Esophagus squamous epithelium (tissue), 5 donors: ENCODE measurements at regions not wholly inside any gene's neighbourhood (a gene's known extent, or its start where the extent isn't known, plus 50 kb on each side); places are given as distances from the start of the nearest gene placed in this dataset.

ENCODE experiments used
- DNase-seq: peaks from one replicate; lab custom pipeline; 2025; lab: John Stamatoyannopoulos, UW
- H3K27ac ChIP-seq, 4 donors: fragments of 200-600 bp; sonication (generic); one replicate each; pipeline ENCODE4 v1.5.1; 2016 to 2019; ENCODE audit warnings: mild to moderate bottlenecking in 1 of 4
- H3K27me3 ChIP-seq, 4 donors: fragments of 200-600 bp; sonication (generic); 1 replicate in 3 of 4; 2 replicates in 1 of 4; pipeline versions ENCODE4 v1.5.1 to v1.6.0; 2017 to 2021; ENCODE audit warnings: antibody characterized with exemption in 1 of 4
- H3K36me3 ChIP-seq, 3 donors: fragments of 200-600 bp; sonication (generic); one replicate each; pipeline ENCODE4 v1.5.1; 2016 to 2019
- H3K4me1 ChIP-seq, 3 donors: fragments of 200-600 bp; sonication (generic); one replicate each; pipeline ENCODE4 v1.5.1; 2017 to 2019
- H3K4me3 ChIP-seq, 4 donors: fragments of 200-600 bp; sonication (generic); 1 replicate in 3 of 4; 2 replicates in 1 of 4; pipeline ENCODE4 v1.5.1; 2016 to 2019; ENCODE audit warnings: mild to moderate bottlenecking in 2 of 4, moderate library complexity in 1 of 4
- H3K9me3 ChIP-seq, 3 donors: fragments of 200-600 bp; sonication (generic); one replicate each; pipeline ENCODE4 v1.5.1; 2016 to 2019
- CTCF ChIP-seq, 6 experiments: fragments of 450-650 bp in 4 of 6; fragments of 200-600 bp in 2 of 6; sonication (generic) in 2 of 6; IDR thresholded peaks; one replicate each; pipeline ENCODE4 v1.5.1; 2016 to 2019; ENCODE audit warnings: antibody characterized with exemption in 6 of 6, mild to moderate bottlenecking in 4 of 6, moderate library complexity in 4 of 6
- POLR2A ChIP-seq, 4 donors: fragments of 450-650 bp; IDR thresholded peaks; one replicate each; pipeline ENCODE4 v1.6.1; 2017; ENCODE audit warnings: antibody characterized with exemption in 4 of 4, mild to moderate bottlenecking in 4 of 4, moderate library complexity in 3 of 4
- WGBS, 2 donors: methylation state at CpG; one replicate each; pipeline ENCODE4 v1.1.5; 2018; 5-methylcytosine and 5-hydroxymethylcytosine counted together
- intact Hi-C: fragments of 100-400 bp; cut with DNase I; formaldehyde crosslinking; loops from one replicate; pipeline ENCODE4 v1.15.0; 2022
- donor health status: DM: yes; HTN: yes; CAD: no.

GRCh38 chrX:30967516-30967915, 78.5 kb upstream of the TAB3 start:
- DNase-seq = no peak
- H3K4me1 ChIP-seq = no peaks in the 10 kb centered on the region
- no peaks in the 10 kb centered on the region for H3K36me3 ChIP-seq
- intact Hi-C loops = no loop called here
- H3K27me3 ChIP-seq = no peaks in the 10 kb centered on the region
- 62 to 66% methylated on average over 4 of the region's 4 CpGs for WGBS, 2 donors
- no peaks in the 10 kb centered on the region for H3K9me3 ChIP-seq
- TF ChIP-seq CTCF (IDR thresholded peaks at IDR 0.05) = no peak
- TF ChIP-seq POLR2A (IDR thresholded peaks at IDR 0.05) = no peak
- no peak overlapping the region for H3K4me3 ChIP-seq
- no peak overlapping the region for H3K27ac ChIP-seq

- no peak for DNase-seq
- Histone ChIP-seq H3K27ac (no peak overlapping the region), H3K36me3 (no peaks in the 10 kb centered on the region), H3K9me3 (no peaks in the 10 kb centered on the region), H3K4me1 (no peaks in the 10 kb centered on the region), H3K4me3 (no peak overlapping the region), H3K27me3 (no peaks in the 10 kb centered on the region)
- 68 to 70% methylated on average over 5 of the region's 5 CpGs for WGBS, 2 donors
- intact Hi-C loops = no loop called here
- TF ChIP-seq CTCF (IDR thresholded peaks at IDR 0.05) (no peak), POLR2A (IDR thresholded peaks at IDR 0.05) (no peak)
Measured at GRCh38 chrX:30965767-30966166, 76.7 kb upstream of the TAB3 start.

- 25 to 78% methylated on average over 2 of the region's 2 CpGs for WGBS, 2 donors
- H3K36me3 ChIP-seq = no peaks in the 10 kb centered on the region
- no peak overlapping the region for H3K27ac ChIP-seq
- H3K4me3 ChIP-seq = no peak overlapping the region
- DNase-seq = no peak
- intact Hi-C loops = no loop called here
- H3K9me3 ChIP-seq = no peaks in the 10 kb centered on the region
- no peaks in the 10 kb centered on the region for H3K27me3 ChIP-seq
- TF ChIP-seq POLR2A (IDR thresholded peaks at IDR 0.05) = no peak
- no peak for TF ChIP-seq CTCF (IDR thresholded peaks at IDR 0.05)
- no peaks in the 10 kb centered on the region for H3K4me1 ChIP-seq
Measured at GRCh38 chrX:30961387-30962174, 72.5 kb upstream of the TAB3 start.

- TF ChIP-seq POLR2A (IDR thresholded peaks at IDR 0.05) = no peak
- no peak for TF ChIP-seq CTCF (IDR thresholded peaks at IDR 0.05)
- Histone ChIP-seq H3K4me1 (no peaks in the 10 kb centered on the region), H3K27me3 (no peaks in the 10 kb centered on the region), H3K9me3 (no peaks in the 10 kb centered on the region), H3K36me3 (no peaks in the 10 kb centered on the region), H3K27ac (no peak overlapping the region), H3K4me3 (no peak overlapping the region)
- 33 to 52% methylated on average over 5 of the region's 6 CpGs for WGBS, 2 donors
- DNase-seq = no peak
- intact Hi-C loops = no loop called here
Measured at GRCh38 chrX:30957753-30958152, 68.7 kb upstream of the TAB3 start.

GRCh38 chrX:30955687-30956086, 66.6 kb upstream of the TAB3 start:
- H3K36me3 ChIP-seq = no peaks in the 10 kb centered on the region
- TF ChIP-seq POLR2A (IDR thresholded peaks at IDR 0.05) (no peak), CTCF (IDR thresholded peaks at IDR 0.05) (no peak)

More at GRCh38 chrX:30955687-30956086, 66.6 kb upstream of the TAB3 start:
- intact Hi-C loops = no loop called here
- no peak for DNase-seq
- Histone ChIP-seq H3K4me1 (no peaks in the 10 kb centered on the region), H3K27me3 (no peaks in the 10 kb centered on the region), H3K4me3 (no peak overlapping the region), H3K27ac (no peak overlapping the region), H3K9me3 (no peaks in the 10 kb centered on the region)
- 77% methylated on average over 3 of the region's 3 CpGs for WGBS, 2 donors
